ENCODE measurements at regions not wholly inside any gene's neighbourhood (a gene's known extent, or its start where the extent isn't known, plus 50 kb on each side); places are given as distances from the start of the nearest gene placed in this dataset.
"Not testable (repeated sequence)": the region's sequence is repeated elsewhere in the genome, so short reads cannot be mapped to it uniquely, and the experiment has no call there.

DNA sequence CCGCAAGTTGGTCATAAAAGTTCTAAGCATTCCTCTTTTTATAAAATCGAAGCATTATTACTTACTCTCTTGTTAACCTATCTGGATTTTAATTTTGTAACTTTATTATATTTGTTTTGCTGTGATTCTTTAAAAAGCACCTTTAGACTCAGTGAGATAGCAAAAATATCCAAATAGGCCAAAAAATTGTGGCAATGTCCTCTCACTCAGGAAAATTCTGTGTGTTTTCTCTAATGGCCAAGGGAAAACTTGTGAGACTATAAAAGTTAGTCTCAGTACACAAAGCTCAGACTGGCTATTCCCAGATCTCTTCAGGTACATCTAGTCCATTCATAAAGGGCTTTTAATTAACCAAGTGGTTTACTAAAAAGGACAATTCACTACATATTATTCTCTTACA is 386.4 kb downstream of the OR4F29 start, which contains the start of gene OR4F5:
- TF ChIP-seq, protein P1, sequence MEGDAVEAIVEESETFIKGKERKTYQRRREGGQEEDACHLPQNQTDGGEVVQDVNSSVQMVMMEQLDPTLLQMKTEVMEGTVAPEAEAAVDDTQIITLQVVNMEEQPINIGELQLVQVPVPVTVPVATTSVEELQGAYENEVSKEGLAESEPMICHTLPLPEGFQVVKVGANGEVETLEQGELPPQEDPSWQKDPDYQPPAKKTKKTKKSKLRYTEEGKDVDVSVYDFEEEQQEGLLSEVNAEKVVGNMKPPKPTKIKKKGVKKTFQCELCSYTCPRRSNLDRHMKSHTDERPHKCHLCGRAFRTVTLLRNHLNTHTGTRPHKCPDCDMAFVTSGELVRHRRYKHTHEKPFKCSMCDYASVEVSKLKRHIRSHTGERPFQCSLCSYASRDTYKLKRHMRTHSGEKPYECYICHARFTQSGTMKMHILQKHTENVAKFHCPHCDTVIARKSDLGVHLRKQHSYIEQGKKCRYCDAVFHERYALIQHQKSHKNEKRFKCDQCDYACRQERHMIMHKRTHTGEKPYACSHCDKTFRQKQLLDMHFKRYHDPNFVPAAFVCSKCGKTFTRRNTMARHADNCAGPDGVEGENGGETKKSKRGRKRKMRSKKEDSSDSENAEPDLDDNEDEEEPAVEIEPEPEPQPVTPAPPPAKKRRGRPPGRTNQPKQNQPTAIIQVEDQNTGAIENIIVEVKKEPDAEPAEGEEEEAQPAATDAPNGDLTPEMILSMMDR (conservative IDR thresholded peaks at IDR 0.05), result not testable (repeated sequence)
- not testable (repeated sequence) for TF ChIP-seq EZH2 (IDR thresholded peaks at IDR 0.05; ENCODE audit: low read depth)

Measured in PC-9 (cell line).